GM21423 (cell line): ENCODE measurements at regions not wholly inside any gene's neighbourhood (a gene's known extent, or its start where the extent isn't known, plus 50 kb on each side); places are given as distances from the start of the nearest gene placed in this dataset.

ENCODE experiments used
- ATAC-seq: cut with Tn5 transposase; IDR thresholded peaks from one replicate; pipeline ENCODE4 v1.9.1; 2021; ENCODE audit warnings: mild to moderate bottlenecking, moderate library complexity; ENCODE audit not compliant: unreplicated experiment

DNA sequence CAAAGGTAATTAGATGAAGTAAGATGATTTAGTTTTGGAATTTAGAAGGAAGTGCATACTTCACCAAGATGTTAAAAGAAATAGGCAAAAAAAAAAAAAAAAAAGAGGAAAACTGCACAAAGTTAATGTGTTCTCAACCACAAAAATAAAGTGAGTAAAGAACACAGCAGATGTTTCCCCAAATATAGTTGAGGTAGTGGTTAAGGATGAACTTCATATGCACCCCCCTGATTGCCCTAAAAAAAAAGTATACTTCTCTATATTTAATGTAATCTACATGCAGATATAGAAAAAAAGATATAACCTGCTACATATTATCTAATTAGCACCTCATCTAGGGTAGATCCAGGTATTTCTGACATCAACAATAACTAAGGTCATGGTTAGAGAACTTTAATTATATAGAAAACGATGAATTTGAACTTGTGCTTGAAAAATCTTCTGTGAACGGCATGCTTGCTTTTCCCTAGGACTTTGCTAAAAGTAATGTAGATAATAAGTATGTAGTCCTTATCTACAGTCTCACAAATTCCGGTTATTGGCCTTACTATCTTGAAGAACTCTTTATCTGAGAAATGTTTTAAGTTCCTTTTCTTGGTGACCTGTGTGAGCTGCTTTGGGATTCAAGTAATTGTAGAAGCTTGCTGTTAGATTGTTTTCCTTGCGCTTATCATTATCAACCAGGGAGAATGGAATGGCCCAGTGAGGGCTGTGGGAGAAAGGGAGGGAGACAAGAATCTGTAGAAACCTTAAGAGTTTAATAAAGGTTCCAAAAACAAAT is 70.1 kb upstream of the LRRC7 start:
- no peak for ATAC-seq

DNA sequence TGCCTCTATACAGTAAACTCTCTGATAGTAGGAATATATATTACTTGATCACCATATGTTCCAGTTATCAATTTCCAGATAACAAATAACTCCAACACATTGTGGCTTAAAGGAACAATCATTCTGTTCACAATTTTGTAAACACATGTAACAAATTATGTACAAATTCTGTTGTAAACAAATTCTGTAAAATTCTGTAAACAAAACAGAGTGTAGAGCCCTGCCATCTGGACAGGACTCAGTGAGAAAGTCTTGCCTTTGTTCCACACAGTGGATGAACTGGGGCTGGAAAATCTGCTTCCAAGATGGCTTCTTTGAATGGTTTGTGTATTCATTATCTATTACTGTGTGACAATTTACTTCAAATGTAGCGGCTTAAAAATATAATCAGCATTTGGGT is 69.0 kb upstream of the LRRC7 start:
- no peak for ATAC-seq

DNA sequence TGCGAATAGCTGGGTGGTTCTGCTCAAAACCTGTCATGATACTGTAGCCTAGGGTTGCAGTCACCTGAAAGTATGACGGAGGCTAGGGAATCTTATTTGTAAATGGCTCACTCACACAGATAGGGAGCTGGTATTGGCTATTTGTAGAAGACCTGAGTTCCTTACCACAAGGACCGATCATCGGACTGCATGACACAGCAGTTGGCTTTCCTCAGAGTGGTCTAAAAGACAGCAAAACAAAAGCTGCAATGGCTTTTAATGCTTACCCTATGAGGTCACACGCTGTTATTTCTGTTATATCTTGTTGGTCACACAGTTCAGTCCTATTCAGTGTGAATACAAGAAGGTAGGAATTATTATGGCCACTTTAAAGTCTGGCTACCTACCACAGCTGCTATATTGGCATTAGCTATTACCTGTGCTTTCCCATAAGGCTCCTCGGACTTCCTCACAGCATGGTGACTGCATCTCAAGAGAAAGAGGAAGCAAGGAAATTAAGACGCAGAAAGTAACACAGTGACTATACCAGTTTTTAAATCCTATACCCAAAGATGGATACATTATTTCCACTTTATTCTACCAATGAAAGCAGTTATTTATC is 68.4 kb upstream of the LRRC7 start:
- ATAC-seq = no peak

DNA sequence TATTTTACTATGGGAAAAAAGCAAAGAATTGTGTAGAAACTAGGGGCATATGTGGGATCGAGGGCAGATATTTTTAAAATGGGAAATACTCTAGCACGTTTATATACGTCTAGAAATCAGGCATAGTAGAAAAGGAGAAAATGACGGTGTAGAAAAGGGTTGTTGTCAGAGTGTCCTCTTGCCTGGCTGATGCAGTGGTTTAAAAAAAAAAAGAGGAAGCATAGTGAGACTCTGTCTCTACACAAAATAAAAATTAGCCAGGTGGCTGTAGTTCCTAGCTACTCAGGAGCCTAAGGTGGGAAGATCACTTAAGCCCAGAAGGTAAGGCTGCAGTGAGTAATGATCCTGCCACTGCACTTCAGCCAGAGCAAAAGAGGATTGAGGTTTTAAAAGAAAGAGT is 64.7 kb upstream of the LRRC7 start:
- no peak for ATAC-seq

DNA sequence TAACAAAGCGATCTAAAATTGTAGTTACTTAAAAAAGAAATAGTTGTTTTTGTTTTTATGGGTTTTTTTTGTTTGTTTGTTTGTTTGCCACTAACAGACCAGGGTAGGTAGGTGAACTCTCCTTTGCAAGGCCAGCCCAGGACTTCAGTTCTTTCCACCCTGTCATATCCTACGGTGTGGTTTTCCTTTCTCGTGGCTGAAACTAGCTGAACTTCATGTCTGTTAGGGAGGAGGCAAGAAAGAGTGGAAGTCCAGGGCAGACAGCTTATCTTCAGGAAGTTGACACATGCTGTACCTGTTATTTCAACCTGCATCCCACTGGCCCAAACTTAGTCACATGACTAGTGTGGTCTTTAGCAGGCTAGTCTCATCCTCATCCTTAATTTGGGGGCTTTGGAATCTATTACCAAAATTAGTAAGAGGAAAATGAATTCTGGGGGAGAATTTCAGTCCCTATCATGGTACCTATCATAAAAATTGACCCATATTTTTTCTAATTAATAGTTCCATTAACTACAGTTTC is 62.9 kb upstream of the LRRC7 start:
- no peak for ATAC-seq

DNA sequence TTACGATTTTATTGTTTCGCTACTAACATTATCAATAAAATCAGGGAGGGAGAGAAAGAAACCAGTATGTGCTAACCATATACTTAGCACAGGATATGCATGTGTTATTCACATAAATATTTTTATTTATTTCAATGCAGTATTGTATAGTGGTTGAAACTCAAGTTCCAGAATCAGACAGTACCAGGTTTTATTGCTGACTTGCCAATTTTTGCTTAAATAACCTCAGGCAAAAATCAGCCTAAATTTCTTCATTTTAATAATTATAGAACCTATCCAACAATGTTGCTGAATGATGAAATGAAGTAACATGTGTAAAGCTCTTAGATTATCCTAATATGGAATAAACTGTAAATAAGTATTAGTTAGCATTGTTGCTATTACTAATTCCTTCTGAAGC is 61.4 kb upstream of the LRRC7 start:
- no peak for ATAC-seq

DNA sequence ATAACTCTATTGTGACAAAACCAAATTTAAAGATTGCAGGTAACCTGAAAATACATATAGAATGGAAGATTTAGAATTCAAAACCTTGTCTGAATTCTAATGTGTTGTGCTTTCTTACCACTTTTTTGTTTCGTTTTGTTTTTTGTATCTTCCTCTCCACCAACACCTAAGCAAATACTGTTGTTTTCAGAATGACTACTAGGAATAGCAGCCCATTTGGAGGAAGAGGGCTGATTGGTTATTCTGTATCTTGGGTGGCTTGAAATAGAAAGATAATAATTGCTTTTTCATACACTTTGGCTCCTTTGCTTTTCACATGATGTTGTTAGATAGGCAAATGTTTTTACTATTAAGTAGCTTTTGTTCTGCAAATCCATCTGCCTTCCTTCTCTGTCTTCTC is 61.0 kb upstream of the LRRC7 start:
- no peak for ATAC-seq

DNA sequence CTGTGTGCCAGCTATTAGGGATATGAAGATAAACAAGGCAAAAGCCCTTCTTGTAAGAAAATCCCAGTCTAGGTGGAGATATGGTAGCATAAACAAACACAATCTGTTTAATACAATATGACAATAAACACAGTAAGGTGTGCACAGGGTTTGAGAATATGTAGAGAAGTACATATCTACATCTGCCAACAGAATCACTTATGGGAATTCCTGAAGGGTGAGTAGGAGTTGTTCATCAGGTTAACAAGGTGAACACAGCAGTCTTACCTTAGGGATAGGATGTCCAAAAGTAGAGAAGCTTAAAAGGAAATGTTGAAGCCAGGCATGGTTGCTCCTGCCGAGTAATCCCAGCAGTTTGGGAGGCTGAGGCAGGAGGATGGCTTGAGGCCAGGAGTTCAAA is 57.7 kb upstream of the LRRC7 start:
- ATAC-seq = no peak

DNA sequence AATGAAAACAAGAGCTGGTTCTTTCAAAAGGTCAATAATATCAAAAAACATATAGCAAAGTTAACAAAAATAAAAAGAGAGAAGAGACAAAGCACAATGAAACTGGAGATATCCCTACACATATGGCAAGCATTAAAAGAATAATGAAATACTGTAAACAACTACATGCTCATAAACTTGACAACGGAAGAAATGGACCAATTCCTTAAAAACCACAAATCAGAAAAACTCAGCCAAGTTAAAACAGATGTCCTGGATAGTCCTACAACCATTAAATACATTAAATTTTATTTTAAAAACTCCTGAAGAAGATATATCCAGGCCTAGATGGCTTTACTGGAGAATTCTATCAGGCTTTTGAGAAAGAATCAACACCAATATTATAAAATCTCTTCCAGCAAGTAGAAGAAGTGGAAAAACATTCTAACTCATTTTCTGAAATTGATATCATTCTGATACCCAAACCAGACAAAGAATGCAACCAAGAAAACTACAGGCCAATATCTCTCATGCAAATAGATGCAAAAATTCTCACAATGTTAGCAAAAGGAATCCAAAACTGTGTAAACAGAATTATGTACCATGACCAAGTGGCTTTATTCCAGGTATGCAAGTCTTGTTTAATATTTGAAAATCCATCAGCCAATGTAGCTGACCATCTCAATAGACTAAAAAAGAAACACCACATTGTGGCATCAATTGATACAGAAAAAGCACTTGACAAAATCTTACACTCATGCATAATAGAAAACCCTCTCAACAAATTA is 56.1 kb upstream of the LRRC7 start:
- no peak for ATAC-seq

DNA sequence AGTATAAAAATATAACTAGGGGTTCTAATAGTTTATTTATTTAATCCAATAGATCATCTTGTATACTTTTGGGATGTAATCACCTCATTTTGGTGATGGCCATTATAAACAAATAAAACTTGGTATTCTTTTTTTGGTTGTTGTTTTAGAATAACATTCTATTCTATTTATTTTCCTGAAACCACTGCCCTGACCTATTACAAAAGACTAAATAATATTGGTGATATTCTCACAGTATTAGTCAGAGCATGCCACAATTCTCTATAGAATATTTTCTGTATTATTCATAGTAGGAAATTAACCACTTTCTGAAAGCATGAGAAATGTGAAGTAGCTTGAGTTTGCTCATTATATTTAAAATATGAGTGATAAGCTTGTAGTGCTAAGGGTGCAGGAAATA is 54.1 kb upstream of the LRRC7 start:
- no peak for ATAC-seq
